K562 (cell line): ENCODE measurements at regions not wholly inside any gene's neighbourhood (a gene's known extent, or its start where the extent isn't known, plus 50 kb on each side); places are given as distances from the start of the nearest gene placed in this dataset.

Experiments
- ARID3B ChIP-seq: fragments of 250-450 bp; sonication (Bioruptor Pico); IDR thresholded peaks from 2 replicates; pipeline ENCODE4 v1.4.0; 2020; ENCODE audit warnings: borderline replicate concordance
- MEF2A ChIP-seq: IDR thresholded peaks from 2 replicates; pipeline ENCODE4 v1.6.1; 2011; ENCODE audit warnings: low read depth, mild to moderate bottlenecking, low read length, moderate library complexity; ENCODE audit not compliant: control insufficient read depth
- RAD21 ChIP-seq, 2 experiments: fragments of 250-450 bp in 1 of 2; fragments of 450-650 bp in 1 of 2; sonication (Bioruptor Pico) in 1 of 2; formaldehyde crosslinking in 1 of 2; IDR thresholded peaks in 1 of 2; conservative IDR thresholded peaks in 1 of 2; 2 replicates each; pipeline versions ENCODE4 v1.4.0 to v1.8.0; 2020 to 2022; ENCODE audit warnings: mild to moderate bottlenecking in 2 of 2, moderate library complexity in 1 of 2
- REST ChIP-seq, 2 experiments: fragments of 450-650 bp; formaldehyde crosslinking in 1 of 2; IDR thresholded peaks; 2 replicates each; pipeline versions ENCODE4 v1.4.0 to v1.6.1; 2014 to 2020; ENCODE audit warnings: mild to moderate bottlenecking in 2 of 2, borderline replicate concordance in 1 of 2, low read depth in 1 of 2
- TEAD2 ChIP-seq: fragments of 450-650 bp; IDR thresholded peaks from 2 replicates; pipeline ENCODE4 v1.6.1; 2016; ENCODE audit warnings: missing genetic modification characterization, control low read depth, missing compliant biosample characterization
- U2AF2 ChIP-seq: fragments of 200-400 bp; formaldehyde crosslinking; optimal IDR thresholded peaks from 2 replicates; pipeline ENCODE3; 2017; ENCODE audit warnings: low read depth, mild to moderate bottlenecking, low read length
- WHSC1 ChIP-seq: IDR thresholded peaks from one replicate; pipeline ENCODE4 v1.6.1; 2012; ENCODE audit warnings: low read length, control low read depth, inconsistent platforms
- ZBTB49 ChIP-seq: sonication (generic); formaldehyde crosslinking; IDR thresholded peaks from 2 replicates; pipeline ENCODE4 v1.8.0; 2022; ENCODE audit warnings: missing genetic modification reagents, mild to moderate bottlenecking, borderline replicate concordance

GRCh38 chr3:57003676-57004075 lies 56.8 kb upstream of the SPATA12 start (continued):
- no peak for TF ChIP-seq REST (IDR thresholded peaks at IDR 0.05; ENCODE audit: borderline replicate concordance)
- TF ChIP-seq REST (CRISPR knock-in tag; IDR thresholded peaks at IDR 0.05; ENCODE audit: low read depth): no peak
- TF ChIP-seq ZBTB49 (CRISPR knock-in tag): no peak
- TF ChIP-seq WHSC1: no peak
- no peak for TF ChIP-seq U2AF2
- no peak for TF ChIP-seq ARID3B (CRISPR knock-in tag)
- TF ChIP-seq RAD21 (CRISPR knock-in tag; conservative IDR thresholded peaks at IDR 0.05 in 1 of 2, IDR thresholded peaks at IDR 0.05 in 1 of 2): no peak
- TF ChIP-seq TEAD2 (tag): no peak
- no peak for TF ChIP-seq MEF2A
